Inflammatory macrophage (primary cell): ENCODE measurements at regions not wholly inside any gene's neighbourhood (a gene's known extent, or its start where the extent isn't known, plus 50 kb on each side); places are given as distances from the start of the nearest gene placed in this dataset.
"Not testable (repeated sequence)": the region's sequence is repeated elsewhere in the genome, so short reads cannot be mapped to it uniquely, and the experiment has no call there.

ENCODE experiments used
- DNase-seq, 2 donors: peaks; one replicate each; pipeline ENCODE4 v3.0.0-alpha.2; 2020 to 2022

DNA sequence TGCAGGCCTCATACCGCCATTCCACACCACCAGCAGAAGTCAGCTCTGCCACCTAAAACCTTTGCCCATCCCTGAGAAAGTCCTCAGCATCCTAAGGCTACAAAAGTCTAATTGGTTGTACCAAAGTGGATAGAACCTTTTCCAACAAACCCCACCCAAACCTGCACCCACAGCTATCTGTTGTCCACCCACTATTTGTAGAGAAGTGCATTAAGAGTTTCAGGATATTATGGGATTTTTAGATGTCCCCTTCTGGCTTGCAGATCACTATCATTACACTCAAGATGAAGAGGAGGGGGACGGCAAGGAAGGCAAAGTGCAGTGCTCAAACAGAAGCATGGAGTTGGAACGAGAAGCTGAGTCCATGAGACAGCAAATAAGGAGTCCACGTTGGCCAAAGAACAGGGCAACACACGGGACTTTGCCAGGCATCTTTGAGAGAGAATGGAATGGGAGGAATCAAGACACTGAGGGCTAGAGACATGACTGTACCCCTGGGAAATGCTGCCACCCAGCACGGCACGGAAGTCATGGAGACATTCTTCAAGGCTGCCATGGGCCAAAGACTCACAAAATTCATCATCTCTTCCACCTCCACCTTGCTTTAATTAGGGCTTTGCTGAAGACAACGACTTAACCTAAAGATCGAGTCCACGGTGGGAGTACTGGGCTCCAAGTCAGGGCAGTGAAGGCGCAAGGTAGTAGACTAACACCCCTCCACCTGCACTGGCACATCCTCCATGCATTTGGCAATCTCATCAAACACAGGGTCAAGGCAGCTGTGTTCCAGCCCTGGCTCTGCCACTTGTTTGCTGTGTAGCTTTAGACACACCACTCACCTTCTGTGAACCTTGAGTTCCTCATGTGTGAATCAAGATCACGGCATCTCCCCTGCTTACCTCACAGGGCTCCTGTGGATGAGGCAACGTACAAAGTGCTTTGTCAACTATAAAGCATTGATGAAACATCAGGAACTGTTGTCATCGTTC, 112.9 kb upstream of the TMEM45B start:
- no peak for DNase-seq

GRCh38 chr11:129703846-129704245, 111.8 kb upstream of the TMEM45B start:
- no peak for DNase-seq

- no peak for DNase-seq
Measured at GRCh38 chr11:129704831-129705230, 110.8 kb upstream of the TMEM45B start.

DNA sequence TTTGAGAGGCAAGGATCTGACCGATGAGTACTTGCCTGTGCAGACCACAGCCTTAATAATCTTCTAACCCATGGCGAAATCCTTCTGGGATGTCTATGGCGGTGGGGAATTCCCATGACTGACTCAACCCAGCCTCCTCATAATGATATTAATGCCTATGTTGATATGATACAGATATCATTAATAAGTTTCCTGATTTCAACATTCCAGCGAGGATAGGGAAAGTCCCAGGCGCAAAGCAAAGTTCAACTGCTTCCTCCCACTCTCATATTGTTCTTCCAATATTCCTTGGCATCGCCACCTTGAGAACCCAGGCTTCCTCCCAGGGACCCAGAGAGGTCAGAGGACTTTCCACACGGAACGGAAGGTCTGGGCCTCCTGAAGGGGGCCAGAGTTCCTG, 110.3 kb upstream of the TMEM45B start:
- DNase-seq = no peak

GRCh38 chr11:129705933-129706332, 109.7 kb upstream of the TMEM45B start:
- no peak for DNase-seq

DNA sequence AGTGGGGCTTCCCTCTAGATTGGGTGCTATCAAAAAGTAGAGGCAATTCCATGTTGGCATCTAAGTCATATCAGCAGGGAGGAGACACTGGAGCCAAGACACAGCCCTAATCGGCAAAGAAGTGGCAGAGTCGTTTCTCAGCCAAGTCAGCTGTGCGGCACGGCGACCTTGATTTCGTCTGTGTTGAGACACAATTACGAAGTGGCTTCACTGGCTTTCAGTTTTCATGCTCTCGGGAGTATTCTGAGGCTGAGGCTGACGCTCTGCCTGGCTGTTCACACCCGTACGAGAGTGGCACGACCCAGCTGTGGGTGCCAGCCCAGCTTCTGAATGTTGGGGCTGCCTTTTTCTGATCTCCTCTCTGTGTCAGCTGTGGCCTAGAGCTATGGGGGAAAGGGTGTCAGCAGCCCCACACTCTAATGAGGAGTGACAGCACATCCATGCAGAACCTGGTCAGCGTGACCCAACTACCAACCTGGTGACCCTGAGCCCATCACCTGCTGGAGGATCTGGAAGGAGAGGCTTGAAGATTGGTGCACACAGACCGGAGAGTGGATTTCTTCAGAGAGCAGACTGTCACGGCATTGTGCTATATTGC, 105.7 kb upstream of the TMEM45B start:
- no peak for DNase-seq

GRCh38 chr11:129710423-129710822, 105.2 kb upstream of the TMEM45B start:
- DNase-seq = no peak

DNA sequence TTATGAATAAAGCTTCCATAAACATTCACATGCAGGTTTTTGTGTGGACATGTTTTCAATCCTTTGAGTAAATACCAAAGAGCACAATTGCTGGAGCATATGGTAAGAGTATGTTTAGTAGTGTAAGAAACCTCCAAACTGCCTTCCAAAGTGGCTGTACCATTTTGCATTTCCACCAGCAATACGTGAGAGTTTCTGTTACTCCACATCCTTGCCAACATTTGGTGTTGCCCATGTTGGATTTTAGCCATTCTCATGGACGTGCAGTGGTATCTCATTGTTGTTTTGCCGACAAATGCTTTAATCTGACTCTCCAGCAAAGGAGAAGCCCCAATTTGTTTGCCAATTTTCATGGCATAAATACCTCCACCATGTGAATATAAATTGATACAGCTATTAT, 103.9 kb upstream of the TMEM45B start:
- no peak for DNase-seq

DNA sequence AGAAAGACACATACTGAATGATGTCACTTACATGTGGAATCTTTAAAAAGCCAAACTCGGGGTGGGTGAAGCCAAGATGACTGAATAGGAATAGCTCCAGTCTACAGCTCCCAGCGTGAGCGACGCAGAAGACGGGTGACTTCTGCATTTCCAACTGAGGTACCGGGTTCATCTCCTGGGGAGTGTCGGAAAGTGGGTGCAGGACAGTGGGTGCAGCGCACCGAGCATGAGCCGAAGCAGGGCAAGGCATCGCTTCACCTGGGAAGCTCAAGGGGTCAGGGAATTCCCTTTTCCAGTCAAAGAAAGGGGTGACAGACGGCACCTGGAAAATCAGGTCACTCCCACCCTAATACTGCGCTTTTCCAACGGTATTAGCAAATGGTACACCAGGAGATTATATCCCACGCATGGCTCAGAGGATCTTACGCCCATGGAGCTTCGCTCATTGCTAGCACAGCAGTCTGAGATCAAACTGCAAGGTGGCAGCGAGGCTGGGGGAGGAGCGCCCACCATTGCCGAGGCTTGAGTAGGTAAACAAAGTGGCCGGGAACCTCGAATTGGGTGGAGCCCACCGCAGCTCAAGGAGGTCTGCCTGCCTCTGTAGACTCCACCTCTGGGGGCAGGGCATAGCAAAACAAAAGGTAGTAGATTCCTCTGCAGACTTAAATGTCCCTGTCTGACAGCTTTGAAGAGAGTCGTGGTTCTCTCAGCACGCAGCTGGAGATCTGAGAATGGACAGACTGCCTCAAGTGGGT, 103.0 kb upstream of the TMEM45B start:
- DNase-seq = not testable (repeated sequence)

- DNase-seq = no peak
Measured at GRCh38 chr11:129719037-129719436, 96.6 kb upstream of the TMEM45B start.

DNA sequence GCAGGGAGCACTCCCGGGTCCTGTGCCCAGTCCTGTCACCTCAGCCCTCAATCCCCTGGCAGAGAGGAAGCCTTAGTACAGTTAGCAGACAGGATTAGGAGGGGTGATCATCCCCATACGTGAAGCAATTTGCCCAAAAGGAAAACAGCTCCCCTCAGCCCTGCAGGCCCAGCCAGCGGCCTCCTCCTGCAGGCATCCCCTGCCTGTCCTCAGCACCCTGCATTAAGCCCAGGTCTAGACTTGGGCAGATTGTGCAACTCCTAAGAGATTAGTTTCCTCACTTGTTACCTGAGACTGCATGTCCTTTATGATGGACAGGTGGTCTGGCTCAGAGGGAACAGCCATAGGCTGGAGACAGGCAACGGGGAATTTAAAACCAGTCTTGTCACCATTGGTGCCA, 95.5 kb upstream of the TMEM45B start:
- no peak for DNase-seq

GRCh38 chr11:129720994-129721393, 94.7 kb upstream of the TMEM45B start:
- DNase-seq = no peak

DNA sequence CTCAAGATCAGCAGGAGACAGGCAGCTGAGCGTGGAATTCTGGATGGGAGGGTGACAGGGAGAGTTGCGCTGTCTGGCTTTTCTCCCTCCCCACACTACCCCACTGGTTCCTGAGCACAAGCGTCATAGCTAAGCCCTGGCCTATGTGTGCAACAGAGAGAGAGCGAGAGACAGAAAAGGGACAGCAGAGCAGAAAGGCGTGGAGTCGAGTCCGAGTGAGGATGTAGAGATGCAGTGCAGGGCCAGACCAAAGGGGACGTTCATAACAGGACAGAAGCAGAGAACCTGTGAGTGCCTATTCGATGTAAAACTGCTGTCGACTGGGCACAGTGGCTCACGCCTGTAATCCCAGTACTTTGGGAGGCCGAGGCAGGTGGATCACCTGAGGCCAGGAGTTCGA, 94.0 kb upstream of the TMEM45B start:
- no peak for DNase-seq

- no peak for DNase-seq
Measured at GRCh38 chr11:129722529-129722928, 93.1 kb upstream of the TMEM45B start.

DNA sequence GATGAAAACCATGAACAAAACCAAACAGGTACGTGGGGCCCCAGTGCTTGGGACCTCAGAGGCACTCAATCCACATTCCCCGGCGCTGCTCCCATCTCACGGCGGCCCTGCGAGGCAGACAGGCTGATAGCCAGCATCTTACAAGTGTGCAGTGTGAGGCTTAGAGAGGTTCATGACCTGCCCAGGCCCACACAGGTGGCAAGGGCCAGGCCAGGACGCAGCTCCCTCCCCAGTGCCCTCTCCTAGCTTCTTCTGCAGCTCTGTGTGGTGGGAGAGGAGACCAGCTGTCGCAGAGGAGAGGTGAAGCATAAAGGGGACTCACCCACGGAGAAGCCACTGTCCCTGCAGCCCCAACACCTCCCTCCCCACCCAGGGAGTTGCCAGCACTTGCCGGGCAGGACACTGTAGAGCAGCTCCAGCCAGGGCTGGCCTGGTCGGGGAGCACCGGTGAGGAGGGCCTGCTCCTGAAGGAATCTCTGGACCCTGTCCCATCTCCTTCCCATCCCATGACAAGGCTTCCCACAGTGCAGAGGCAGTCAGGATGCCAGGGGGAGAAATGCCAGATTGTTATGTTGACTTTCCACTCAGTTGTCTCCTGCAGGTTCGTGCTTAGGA, 92.4 kb upstream of the TMEM45B start:
- DNase-seq = no peak

DNA sequence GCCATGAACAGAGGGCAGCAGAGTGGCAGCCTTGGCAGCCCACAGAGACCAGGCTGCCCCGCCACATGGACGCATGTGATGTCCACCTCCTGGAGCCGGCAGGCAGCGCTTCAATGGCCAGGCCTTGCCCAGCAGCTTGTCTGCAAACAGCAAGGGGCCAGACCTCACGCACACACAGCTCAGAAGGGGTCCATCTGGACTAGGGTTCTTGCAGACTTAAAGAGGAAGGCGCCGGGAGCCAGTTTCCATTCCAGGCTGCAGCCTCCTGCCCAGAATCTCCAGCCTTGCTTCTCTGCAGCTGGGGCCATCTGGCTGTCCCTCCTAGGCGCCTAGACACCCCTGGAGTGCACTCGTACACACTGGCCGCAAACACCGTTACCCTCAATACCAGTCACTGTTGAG, 91.9 kb upstream of the TMEM45B start:
- DNase-seq = no peak

GRCh38 chr11:129724866-129725265, 90.8 kb upstream of the TMEM45B start:
- no peak for DNase-seq

DNA sequence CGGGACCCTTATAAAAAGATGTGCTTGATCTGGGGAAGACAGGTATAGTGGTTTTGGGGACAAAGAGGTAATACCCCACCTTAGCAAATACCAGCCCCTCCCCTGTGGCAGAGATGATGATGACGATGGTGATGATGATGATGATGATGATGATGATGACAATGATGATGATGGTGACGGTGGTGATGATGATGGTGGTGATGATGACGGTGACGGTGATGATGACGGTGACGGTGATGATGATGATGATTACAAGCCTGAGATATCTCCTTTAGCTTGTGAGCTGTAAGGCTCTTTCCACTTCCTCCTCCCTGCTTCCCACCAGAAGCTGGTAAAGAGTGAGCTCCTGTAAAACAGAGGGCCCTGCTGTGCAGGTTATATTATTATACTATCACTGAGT, 89.5 kb upstream of the TMEM45B start:
- DNase-seq = no peak

GRCh38 chr11:129728581-129728980, 87.1 kb upstream of the TMEM45B start:
- DNase-seq = no peak

DNA sequence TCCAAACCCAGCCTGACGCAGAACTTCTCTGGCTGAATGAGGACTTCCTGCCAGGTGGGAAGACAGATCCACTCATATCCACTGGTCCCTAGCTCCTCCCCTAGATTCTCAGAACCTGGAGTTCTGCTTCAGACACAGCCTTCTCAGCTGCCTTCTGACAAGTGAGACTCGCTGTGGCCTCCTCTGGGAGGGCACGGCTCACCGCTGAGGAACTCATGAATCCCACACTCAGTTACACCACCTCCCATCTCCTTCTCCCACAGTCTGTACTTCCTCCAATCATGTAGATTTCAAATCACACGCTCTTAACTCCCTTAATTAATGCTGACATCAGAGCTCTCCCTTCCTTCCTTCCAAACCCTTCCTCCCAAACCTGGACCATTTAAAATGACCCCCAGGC, 86.4 kb upstream of the TMEM45B start:
- peak in 1 of 2 donors; percentile 22 for DNase-seq

DNA sequence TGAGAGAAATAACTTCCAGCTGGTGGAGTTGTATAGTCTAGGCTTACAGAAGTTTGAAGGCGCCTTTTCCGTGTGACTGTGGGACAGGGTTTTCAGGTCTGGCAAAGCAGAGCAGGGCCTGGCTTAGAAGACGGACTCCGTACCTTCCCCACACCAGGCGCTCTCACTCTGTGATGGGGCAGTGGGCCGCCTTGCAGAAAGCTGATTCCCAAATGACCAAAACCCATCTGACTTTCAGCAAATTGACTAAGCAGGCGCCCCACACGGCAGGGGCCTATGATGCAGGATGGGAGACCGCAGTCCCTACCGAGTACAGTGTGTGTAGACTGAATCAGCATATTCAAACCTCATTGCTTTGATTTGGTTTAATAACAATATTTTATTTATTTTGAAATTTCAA, 85.8 kb upstream of the TMEM45B start:
- DNase-seq = no peak

GRCh38 chr11:129731316-129731715, 84.3 kb upstream of the TMEM45B start:
- no peak for DNase-seq

GRCh38 chr11:129732941-129733340, 82.7 kb upstream of the TMEM45B start:
- DNase-seq = no peak
